ENCODE measurements at regions not wholly inside any gene's neighbourhood (a gene's known extent, or its start where the extent isn't known, plus 50 kb on each side); places are given as distances from the start of the nearest gene placed in this dataset.

DNA sequence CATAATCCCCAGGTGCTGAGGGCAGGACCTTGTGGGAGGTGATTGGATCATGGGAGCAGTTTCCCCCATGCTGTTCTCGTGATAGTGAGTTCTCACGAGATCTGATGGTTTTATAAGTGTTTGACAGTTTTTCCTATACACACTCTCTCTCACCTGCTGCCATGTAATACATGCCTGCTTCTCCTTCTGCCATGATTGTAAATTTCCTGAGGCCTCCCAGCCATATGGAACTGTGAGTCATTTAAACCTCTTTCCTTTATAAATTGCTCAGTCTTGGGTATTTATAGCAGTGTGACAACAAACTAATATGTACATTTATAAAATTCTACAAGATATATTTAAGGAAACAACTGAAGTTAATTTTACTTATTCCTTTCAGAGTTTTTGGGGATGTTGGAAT, 170.8 kb upstream of the BET1 start:
- TF ChIP-seq, protein P1, sequence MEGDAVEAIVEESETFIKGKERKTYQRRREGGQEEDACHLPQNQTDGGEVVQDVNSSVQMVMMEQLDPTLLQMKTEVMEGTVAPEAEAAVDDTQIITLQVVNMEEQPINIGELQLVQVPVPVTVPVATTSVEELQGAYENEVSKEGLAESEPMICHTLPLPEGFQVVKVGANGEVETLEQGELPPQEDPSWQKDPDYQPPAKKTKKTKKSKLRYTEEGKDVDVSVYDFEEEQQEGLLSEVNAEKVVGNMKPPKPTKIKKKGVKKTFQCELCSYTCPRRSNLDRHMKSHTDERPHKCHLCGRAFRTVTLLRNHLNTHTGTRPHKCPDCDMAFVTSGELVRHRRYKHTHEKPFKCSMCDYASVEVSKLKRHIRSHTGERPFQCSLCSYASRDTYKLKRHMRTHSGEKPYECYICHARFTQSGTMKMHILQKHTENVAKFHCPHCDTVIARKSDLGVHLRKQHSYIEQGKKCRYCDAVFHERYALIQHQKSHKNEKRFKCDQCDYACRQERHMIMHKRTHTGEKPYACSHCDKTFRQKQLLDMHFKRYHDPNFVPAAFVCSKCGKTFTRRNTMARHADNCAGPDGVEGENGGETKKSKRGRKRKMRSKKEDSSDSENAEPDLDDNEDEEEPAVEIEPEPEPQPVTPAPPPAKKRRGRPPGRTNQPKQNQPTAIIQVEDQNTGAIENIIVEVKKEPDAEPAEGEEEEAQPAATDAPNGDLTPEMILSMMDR (IDR thresholded peaks at IDR 0.05) = no peak
- TF ChIP-seq POLR2A (IDR thresholded peaks at IDR 0.05) = no peak
